GM12878 (cell line): ENCODE measurements at regions not wholly inside any gene's neighbourhood (a gene's known extent, or its start where the extent isn't known, plus 50 kb on each side); places are given as distances from the start of the nearest gene placed in this dataset.

Experiments
- ATAC-seq: fragments of 200-7000 bp; cut with Tn5 transposase; 3 replicates; pipeline ENCODE4 v1.9.1; 2020; ENCODE audit warnings: mild to moderate bottlenecking, moderate library complexity
- BruUV-seq: library from RNA; stranded (reverse); fragments of 400-500 nt; replicated peaks from 2 replicates; lab custom pipeline; 2021; lab: Mats Ljungman, UMichigan
- CTCF ChIA-PET: fragments of 300-600 bp; sonication (Branson Sonifier 250); formaldehyde crosslinking; extraction: SDS; loops from one replicate; lab custom pipeline; 2021; ENCODE audit warnings: inconsistent platforms; lab: Yijun Ruan, JAX
- POLR2A ChIA-PET: fragments of 350-600 bp; formaldehyde crosslinking; extraction: SDS; loops from one replicate; lab custom pipeline; 2021; ENCODE audit warnings: inconsistent platforms; lab: Charles Lee
- RAD21 ChIA-PET: fragments of 300-600 bp; sonication (Branson Sonifier 250); formaldehyde crosslinking; loops from one replicate; lab custom pipeline; 2023; ENCODE audit warnings: antibody characterized with exemption; ENCODE audit not compliant: unreplicated experiment; lab: Charles Lee
- SMC1A ChIA-PET: fragments of 300-600 bp; sonication (Branson Sonifier 250); formaldehyde crosslinking; loops from one replicate; lab custom pipeline; 2023; ENCODE audit not compliant: unreplicated experiment, uncharacterized antibody; lab: Charles Lee
- DNase-seq: peaks from one replicate; pipeline ENCODE4 v3.0.0-alpha.2; 2011; ENCODE audit warnings: low read depth, low spot score
- FAIRE-seq: peaks from 3 replicates; lab custom pipeline; 2011; peaks lifted over from hg19 to GRCh38; lab: Jason Lieb, UNC
- H2AFZ ChIP-seq: 2 replicates; pipeline ENCODE4 v1.6.0; 2011; ENCODE audit warnings: low read depth, low read length, control low read depth; ENCODE audit not compliant: control insufficient read depth
- H3K27ac ChIP-seq: 2 replicates; pipeline ENCODE4 v1.5.1; 2011; ENCODE audit warnings: control low read depth; ENCODE audit not compliant: control insufficient read depth, insufficient read depth
- H3K27me3 ChIP-seq, 2 experiments: replicated peaks in 1 of 2; 2 replicates each; pipeline versions ENCODE4 v1.6.0 to v1.6.1; 2011; ENCODE audit warnings: low read length in 1 of 2; ENCODE audit not compliant: control insufficient read depth in 2 of 2, insufficient read depth in 2 of 2
- H3K36me3 ChIP-seq, 2 experiments: 2 replicates each; pipeline ENCODE4 v1.5.1; 2011; ENCODE audit warnings: low read length in 1 of 2; ENCODE audit not compliant: control insufficient read depth in 2 of 2, insufficient read depth in 2 of 2
- H3K4me1 ChIP-seq: 2 replicates; pipeline ENCODE4 v1.6.1; 2011; ENCODE audit warnings: mild to moderate bottlenecking, low read length, moderate library complexity, mixed read lengths; ENCODE audit not compliant: control insufficient read depth, insufficient read depth
- H3K4me2 ChIP-seq: 2 replicates; pipeline ENCODE4 v1.6.0; 2011; ENCODE audit warnings: control low read depth; ENCODE audit not compliant: control insufficient read depth, insufficient read depth
- H3K4me3 ChIP-seq: fragments of 200-600 bp; sonication (generic); 2 replicates; pipeline ENCODE4 v1.5.1; 2016
- H3K79me2 ChIP-seq: 2 replicates; pipeline ENCODE4 v1.6.0; 2011; ENCODE audit warnings: low read length; ENCODE audit not compliant: control insufficient read depth, insufficient read depth
- H3K9ac ChIP-seq: 2 replicates; pipeline ENCODE4 v1.8.0; 2011; ENCODE audit warnings: low read length, control low read depth, mixed read lengths; ENCODE audit not compliant: control insufficient read depth, insufficient read depth
- H3K9me3 ChIP-seq: replicated peaks from 3 replicates; pipeline ENCODE4 v1.5.1; 2011; ENCODE audit warnings: mild to moderate bottlenecking, low read length; ENCODE audit not compliant: control insufficient read depth, insufficient read depth
- H4K20me1 ChIP-seq: 2 replicates; pipeline ENCODE4 v1.6.0; 2011; ENCODE audit not compliant: control insufficient read depth, insufficient read depth
- BRCA1 ChIP-seq: IDR thresholded peaks from 2 replicates; pipeline ENCODE4 v1.6.1; 2011; ENCODE audit warnings: low read depth, low read length, improper control_type of control experiment
- E4F1 ChIP-seq: fragments of 450-650 bp; IDR thresholded peaks from 2 replicates; pipeline ENCODE4 v1.6.1; 2018; ENCODE audit warnings: borderline replicate concordance, mild to moderate bottlenecking; ENCODE audit not compliant: partially characterized antibody
- ELK1 ChIP-seq: IDR thresholded peaks from 2 replicates; pipeline ENCODE4 v1.6.1; 2012; ENCODE audit warnings: low read depth, low read length, improper control_type of control experiment
- EZH2 ChIP-seq: IDR thresholded peaks from 2 replicates; pipeline ENCODE4 v1.6.1; 2012; ENCODE audit warnings: low read depth, mild to moderate bottlenecking, control low read depth, inconsistent platforms, low read length, borderline replicate concordance; ENCODE audit not compliant: control insufficient read depth
- NR2F1 ChIP-seq: fragments of 450-650 bp; conservative IDR thresholded peaks from 2 replicates; pipeline ENCODE4 v1.6.1; 2017; ENCODE audit warnings: mild to moderate bottlenecking
- SMAD1 ChIP-seq: fragments of 450-650 bp; IDR thresholded peaks from 2 replicates; pipeline ENCODE4 v1.6.1; 2018; ENCODE audit warnings: mild to moderate bottlenecking, low read depth; ENCODE audit not compliant: partially characterized antibody
- STAT3 ChIP-seq: IDR thresholded peaks from 2 replicates; pipeline ENCODE4 v1.6.1; 2011; ENCODE audit warnings: low read depth, low read length, improper control_type of control experiment
- WGBS: methylation state at CpG from one replicate; pipeline ENCODE4 v1.1.6; 2016; ENCODE audit warnings: low lambda C conversion rate; ENCODE audit not compliant: insufficient replicate concordance, insufficient coverage; ENCODE audit errors: missing lambda C conversion rate; 5-methylcytosine and 5-hydroxymethylcytosine counted together
- in situ Hi-C: fragments of 300-500 bp; cut with MboI; formaldehyde crosslinking; loops from 9 replicates; pipeline ENCODE4 v1.14.3; 2018; ENCODE audit warnings: mixed read lengths
- intact Hi-C: fragments of 100-400 bp; cut with micrococcal nuclease; formaldehyde crosslinking; loops from one replicate; pipeline ENCODE4 v1.14.2; 2022; ENCODE audit not compliant: unreplicated experiment
- TF ChIP-seq, protein P1 (sequence below): IDR thresholded peaks from 2 replicates; pipeline ENCODE4 v1.6.1; 2011; ENCODE audit warnings: borderline replicate concordance, low read depth, mild to moderate bottlenecking, moderate library complexity, low read length; ENCODE audit not compliant: insufficient read depth, poor library complexity, severe bottlenecking
- TF ChIP-seq, protein P2 (sequence below): IDR thresholded peaks from 2 replicates; pipeline ENCODE4 v1.6.1; 2012; ENCODE audit warnings: mild to moderate bottlenecking, low read depth, low read length
- TF ChIP-seq, protein P3 (sequence below): fragments of 150-350 bp; IDR thresholded peaks from 2 replicates; pipeline ENCODE4 v1.6.1; 2016; ENCODE audit warnings: low read depth, low read length

DNA sequence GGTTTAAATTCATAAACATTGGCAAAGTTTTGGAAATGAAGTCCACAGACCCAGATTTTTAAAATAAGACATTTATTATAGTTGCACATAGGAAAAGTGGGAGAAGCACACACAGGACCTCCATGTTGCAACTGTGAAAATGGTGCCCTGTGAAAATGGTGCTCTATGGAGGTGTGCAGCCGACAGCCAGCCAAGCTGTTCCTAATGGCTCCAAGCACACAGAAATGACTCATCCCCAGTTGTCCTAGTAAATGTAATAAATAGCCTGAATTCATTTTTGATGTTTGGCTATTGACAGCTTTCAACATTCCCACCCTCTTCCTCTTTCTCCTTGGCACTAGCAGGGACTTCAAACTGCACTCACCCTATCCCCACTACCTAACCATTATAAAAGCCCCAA is 590.9 kb downstream of the CAAP1 start (continued):
- TF ChIP-seq BRCA1: no peak
- no peak for TF ChIP-seq SMAD1
- no peak for TF ChIP-seq EZH2

DNA sequence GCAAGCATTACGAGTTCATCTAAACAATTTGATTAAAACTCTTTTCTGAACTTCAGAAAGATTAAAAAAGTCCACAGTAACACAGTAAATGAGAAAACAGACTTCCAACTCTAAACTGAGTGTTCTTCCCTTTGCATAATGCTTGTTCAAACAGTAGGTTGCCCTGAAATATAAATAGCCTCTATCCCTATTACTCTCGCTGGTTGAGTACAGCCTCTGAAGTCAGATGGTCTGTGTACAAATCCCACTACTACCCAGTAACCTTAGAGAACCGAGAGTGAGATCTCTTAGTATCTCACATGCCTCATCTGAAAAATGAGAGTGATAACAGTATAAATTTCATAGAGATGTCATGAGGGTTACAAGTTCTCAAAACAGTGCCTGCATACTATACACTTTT is 591.6 kb downstream of the CAAP1 start:
- ChIA-PET SMC1A (no interaction called here), RAD21 (no interaction called here), POLR2A (no interaction called here), CTCF (no interaction called here)
- DNase-seq: no peak
- no peaks in the 10 kb centered on the region for H3K27me3 ChIP-seq
- no peak for FAIRE-seq
- no peaks in the 10 kb centered on the region for H3K79me2 ChIP-seq
- no peak overlapping the region for H3K9ac ChIP-seq
- no peaks in the 10 kb centered on the region for H3K4me1 ChIP-seq
- H4K20me1 ChIP-seq: no peaks in the 10 kb centered on the region
- no peak overlapping the region for H2AFZ ChIP-seq
- H3K4me2 ChIP-seq: no peak overlapping the region
- no TSS peak for BruUV-seq
- no peak overlapping the region for H3K27ac ChIP-seq
- no peak for ATAC-seq
- 0% methylated on average over 3 of the region's 3 CpGs for WGBS
- H3K36me3 ChIP-seq: no peaks in the 10 kb centered on the region
- in situ Hi-C loops: no loop called here
- TF ChIP-seq, protein P1, sequence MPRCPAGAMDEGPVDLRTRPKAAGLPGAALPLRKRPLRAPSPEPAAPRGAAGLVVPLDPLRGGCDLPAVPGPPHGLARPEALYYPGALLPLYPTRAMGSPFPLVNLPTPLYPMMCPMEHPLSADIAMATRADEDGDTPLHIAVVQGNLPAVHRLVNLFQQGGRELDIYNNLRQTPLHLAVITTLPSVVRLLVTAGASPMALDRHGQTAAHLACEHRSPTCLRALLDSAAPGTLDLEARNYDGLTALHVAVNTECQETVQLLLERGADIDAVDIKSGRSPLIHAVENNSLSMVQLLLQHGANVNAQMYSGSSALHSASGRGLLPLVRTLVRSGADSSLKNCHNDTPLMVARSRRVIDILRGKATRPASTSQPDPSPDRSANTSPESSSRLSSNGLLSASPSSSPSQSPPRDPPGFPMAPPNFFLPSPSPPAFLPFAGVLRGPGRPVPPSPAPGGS: no peak
- TF ChIP-seq, protein P2, sequence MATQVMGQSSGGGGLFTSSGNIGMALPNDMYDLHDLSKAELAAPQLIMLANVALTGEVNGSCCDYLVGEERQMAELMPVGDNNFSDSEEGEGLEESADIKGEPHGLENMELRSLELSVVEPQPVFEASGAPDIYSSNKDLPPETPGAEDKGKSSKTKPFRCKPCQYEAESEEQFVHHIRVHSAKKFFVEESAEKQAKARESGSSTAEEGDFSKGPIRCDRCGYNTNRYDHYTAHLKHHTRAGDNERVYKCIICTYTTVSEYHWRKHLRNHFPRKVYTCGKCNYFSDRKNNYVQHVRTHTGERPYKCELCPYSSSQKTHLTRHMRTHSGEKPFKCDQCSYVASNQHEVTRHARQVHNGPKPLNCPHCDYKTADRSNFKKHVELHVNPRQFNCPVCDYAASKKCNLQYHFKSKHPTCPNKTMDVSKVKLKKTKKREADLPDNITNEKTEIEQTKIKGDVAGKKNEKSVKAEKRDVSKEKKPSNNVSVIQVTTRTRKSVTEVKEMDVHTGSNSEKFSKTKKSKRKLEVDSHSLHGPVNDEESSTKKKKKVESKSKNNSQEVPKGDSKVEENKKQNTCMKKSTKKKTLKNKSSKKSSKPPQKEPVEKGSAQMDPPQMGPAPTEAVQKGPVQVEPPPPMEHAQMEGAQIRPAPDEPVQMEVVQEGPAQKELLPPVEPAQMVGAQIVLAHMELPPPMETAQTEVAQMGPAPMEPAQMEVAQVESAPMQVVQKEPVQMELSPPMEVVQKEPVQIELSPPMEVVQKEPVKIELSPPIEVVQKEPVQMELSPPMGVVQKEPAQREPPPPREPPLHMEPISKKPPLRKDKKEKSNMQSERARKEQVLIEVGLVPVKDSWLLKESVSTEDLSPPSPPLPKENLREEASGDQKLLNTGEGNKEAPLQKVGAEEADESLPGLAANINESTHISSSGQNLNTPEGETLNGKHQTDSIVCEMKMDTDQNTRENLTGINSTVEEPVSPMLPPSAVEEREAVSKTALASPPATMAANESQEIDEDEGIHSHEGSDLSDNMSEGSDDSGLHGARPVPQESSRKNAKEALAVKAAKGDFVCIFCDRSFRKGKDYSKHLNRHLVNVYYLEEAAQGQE: no peak
- TF ChIP-seq STAT3 (no peak), E4F1 (no peak), NR2F1 (no peak), ELK1 (no peak)
- TF ChIP-seq, protein P3, sequence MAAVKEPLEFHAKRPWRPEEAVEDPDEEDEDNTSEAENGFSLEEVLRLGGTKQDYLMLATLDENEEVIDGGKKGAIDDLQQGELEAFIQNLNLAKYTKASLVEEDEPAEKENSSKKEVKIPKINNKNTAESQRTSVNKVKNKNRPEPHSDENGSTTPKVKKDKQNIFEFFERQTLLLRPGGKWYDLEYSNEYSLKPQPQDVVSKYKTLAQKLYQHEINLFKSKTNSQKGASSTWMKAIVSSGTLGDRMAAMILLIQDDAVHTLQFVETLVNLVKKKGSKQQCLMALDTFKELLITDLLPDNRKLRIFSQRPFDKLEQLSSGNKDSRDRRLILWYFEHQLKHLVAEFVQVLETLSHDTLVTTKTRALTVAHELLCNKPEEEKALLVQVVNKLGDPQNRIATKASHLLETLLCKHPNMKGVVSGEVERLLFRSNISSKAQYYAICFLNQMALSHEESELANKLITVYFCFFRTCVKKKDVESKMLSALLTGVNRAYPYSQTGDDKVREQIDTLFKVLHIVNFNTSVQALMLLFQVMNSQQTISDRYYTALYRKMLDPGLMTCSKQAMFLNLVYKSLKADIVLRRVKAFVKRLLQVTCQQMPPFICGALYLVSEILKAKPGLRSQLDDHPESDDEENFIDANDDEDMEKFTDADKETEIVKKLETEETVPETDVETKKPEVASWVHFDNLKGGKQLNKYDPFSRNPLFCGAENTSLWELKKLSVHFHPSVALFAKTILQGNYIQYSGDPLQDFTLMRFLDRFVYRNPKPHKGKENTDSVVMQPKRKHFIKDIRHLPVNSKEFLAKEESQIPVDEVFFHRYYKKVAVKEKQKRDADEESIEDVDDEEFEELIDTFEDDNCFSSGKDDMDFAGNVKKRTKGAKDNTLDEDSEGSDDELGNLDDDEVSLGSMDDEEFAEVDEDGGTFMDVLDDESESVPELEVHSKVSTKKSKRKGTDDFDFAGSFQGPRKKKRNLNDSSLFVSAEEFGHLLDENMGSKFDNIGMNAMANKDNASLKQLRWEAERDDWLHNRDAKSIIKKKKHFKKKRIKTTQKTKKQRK: no peak
- intact Hi-C loops: no loop called here
- no peak overlapping the region for H3K4me3 ChIP-seq
- H3K9me3 ChIP-seq: no peaks in the 10 kb centered on the region
